A549 (cell line): ENCODE measurements at regions not wholly inside any gene's neighbourhood (a gene's known extent, or its start where the extent isn't known, plus 50 kb on each side); places are given as distances from the start of the nearest gene placed in this dataset.

Experiments
- BHLHE40 ChIP-seq: IDR thresholded peaks from 2 replicates; pipeline ENCODE4 v1.6.1; 2012; ENCODE audit warnings: low read depth, low read length, inconsistent platforms
- CEBPB ChIP-seq, 2 experiments: fragments of >200 bp in 1 of 2; sonication (Bioruptor Twin) in 1 of 2; formaldehyde crosslinking in 1 of 2; IDR thresholded peaks; 2 replicates each; pipeline ENCODE4 v1.6.1; 2012 to 2016
- CHD4 ChIP-seq: fragments of 200-600 bp; sonication (generic); IDR thresholded peaks from 2 replicates; pipeline ENCODE4 v1.6.1; 2016; ENCODE audit warnings: antibody characterized with exemption, mild to moderate bottlenecking, borderline replicate concordance
- EHMT2 ChIP-seq: fragments of 200-600 bp; sonication (generic); IDR thresholded peaks from 2 replicates; pipeline ENCODE4 v1.6.1; 2016; ENCODE audit warnings: antibody characterized with exemption, low read depth, mild to moderate bottlenecking, moderate library complexity
- EP300 ChIP-seq, 2 experiments: fragments of >200 bp; sonication (Bioruptor Twin); formaldehyde crosslinking; IDR thresholded peaks; 2 replicates in 1 of 2; 3 replicates in 1 of 2; pipeline ENCODE4 v1.6.1; 2016 to 2017
- FOXS1 ChIP-seq: fragments of 250-450 bp; sonication (Bioruptor Pico); IDR thresholded peaks from 2 replicates; pipeline ENCODE4 v1.5.0; 2020; ENCODE audit warnings: mild to moderate bottlenecking, moderate library complexity
- POLR2A ChIP-seq: IDR thresholded peaks from 2 replicates; pipeline ENCODE4 v1.6.1; 2012; ENCODE audit warnings: mild to moderate bottlenecking, low read length
- RAD21 ChIP-seq, 2 experiments: fragments of >200 bp in 1 of 2; sonication (Bioruptor Twin) in 1 of 2; formaldehyde crosslinking in 1 of 2; IDR thresholded peaks in 1 of 2; conservative IDR thresholded peaks in 1 of 2; 2 replicates in 1 of 2; 3 replicates in 1 of 2; pipeline ENCODE4 v1.6.1; 2012 to 2018; ENCODE audit warnings: inconsistent platforms in 1 of 2
- TF ChIP-seq, protein P1 (sequence below): fragments of >200 bp; sonication (Bioruptor Twin); formaldehyde crosslinking; IDR thresholded peaks from 3 replicates; pipeline ENCODE4 v1.5.1; 2016
- TF ChIP-seq, protein P2 (sequence below): fragments of >200 bp; sonication (Bioruptor Twin); formaldehyde crosslinking; IDR thresholded peaks from 3 replicates; pipeline ENCODE4 v1.6.1; 2016
- TF ChIP-seq, protein P3 (sequence below): IDR thresholded peaks from 2 replicates; pipeline ENCODE4 v1.6.1; 2012; ENCODE audit warnings: low read depth, borderline replicate concordance

DNA sequence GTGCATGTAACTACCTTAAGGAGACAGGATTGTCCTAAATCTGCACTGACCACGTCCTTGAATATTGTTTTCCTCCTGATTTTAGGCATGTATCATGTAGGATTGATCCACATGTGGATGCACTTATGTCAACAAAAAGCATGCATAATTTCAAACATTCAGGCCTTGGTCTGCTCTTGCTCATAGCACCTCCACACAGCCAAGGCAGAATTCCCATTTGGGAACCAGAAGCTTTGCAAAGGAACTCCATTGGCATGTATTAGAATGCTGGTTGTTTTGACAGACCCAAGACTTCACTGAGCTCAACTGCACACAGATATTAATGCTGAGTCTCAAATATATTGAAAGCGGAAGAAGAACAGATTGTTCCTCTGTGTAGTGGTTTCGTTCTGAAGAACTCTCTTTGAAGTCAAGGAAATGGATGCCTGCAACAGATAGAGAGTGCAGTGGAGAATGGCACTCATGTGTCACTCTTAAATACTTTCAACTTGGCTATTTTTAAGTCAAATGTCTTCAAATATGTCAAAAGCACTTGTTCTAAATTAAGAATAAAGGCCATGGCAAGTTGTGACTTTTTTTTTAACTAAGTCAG is 387.6 kb downstream of the LTN1 start:
- TF ChIP-seq CHD4 (no peak), EHMT2 (no peak), BHLHE40 (no peak), POLR2A (no peak), RAD21 (conservative IDR thresholded peaks at IDR 0.05 in 1 of 2, IDR thresholded peaks at IDR 0.05 in 1 of 2) (no peak), EP300 (IDR thresholded peaks at IDR 0.05) (no peak), FOXS1 (CRISPR knock-in tag) (no peak), CEBPB (IDR thresholded peaks at IDR 0.05) (no peak)
- TF ChIP-seq, protein P1, sequence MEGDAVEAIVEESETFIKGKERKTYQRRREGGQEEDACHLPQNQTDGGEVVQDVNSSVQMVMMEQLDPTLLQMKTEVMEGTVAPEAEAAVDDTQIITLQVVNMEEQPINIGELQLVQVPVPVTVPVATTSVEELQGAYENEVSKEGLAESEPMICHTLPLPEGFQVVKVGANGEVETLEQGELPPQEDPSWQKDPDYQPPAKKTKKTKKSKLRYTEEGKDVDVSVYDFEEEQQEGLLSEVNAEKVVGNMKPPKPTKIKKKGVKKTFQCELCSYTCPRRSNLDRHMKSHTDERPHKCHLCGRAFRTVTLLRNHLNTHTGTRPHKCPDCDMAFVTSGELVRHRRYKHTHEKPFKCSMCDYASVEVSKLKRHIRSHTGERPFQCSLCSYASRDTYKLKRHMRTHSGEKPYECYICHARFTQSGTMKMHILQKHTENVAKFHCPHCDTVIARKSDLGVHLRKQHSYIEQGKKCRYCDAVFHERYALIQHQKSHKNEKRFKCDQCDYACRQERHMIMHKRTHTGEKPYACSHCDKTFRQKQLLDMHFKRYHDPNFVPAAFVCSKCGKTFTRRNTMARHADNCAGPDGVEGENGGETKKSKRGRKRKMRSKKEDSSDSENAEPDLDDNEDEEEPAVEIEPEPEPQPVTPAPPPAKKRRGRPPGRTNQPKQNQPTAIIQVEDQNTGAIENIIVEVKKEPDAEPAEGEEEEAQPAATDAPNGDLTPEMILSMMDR = no peak
- TF ChIP-seq, protein P2, sequence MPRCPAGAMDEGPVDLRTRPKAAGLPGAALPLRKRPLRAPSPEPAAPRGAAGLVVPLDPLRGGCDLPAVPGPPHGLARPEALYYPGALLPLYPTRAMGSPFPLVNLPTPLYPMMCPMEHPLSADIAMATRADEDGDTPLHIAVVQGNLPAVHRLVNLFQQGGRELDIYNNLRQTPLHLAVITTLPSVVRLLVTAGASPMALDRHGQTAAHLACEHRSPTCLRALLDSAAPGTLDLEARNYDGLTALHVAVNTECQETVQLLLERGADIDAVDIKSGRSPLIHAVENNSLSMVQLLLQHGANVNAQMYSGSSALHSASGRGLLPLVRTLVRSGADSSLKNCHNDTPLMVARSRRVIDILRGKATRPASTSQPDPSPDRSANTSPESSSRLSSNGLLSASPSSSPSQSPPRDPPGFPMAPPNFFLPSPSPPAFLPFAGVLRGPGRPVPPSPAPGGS = no peak
- TF ChIP-seq, protein P3, sequence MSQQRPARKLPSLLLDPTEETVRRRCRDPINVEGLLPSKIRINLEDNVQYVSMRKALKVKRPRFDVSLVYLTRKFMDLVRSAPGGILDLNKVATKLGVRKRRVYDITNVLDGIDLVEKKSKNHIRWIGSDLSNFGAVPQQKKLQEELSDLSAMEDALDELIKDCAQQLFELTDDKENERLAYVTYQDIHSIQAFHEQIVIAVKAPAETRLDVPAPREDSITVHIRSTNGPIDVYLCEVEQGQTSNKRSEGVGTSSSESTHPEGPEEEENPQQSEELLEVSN = no peak
